ENCODE measurements at regions not wholly inside any gene's neighbourhood (a gene's known extent, or its start where the extent isn't known, plus 50 kb on each side); places are given as distances from the start of the nearest gene placed in this dataset.

DNA sequence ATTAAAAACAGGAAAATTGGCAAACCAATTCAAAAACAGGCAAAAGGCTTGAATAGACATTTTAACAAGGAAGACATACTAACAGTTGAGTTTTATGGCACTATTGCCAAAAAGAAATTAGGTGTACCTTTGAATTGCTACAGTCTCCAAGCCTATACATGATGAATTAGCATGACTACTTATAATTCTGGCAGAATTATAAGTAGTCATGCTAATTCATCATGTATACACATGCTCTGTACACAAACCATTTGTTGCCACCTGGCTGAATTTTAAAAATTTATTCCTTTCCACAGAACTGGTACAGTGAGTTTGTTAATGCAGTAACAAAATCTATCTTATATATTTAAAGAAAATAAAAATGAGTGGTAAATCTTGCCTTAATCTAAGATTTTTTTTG is 1332.0 kb upstream of the CRIM1 start:
- no peak for DNase-seq (ENCODE audit: low read depth in 2 of 3, low spot score in 1 of 3)

DNA sequence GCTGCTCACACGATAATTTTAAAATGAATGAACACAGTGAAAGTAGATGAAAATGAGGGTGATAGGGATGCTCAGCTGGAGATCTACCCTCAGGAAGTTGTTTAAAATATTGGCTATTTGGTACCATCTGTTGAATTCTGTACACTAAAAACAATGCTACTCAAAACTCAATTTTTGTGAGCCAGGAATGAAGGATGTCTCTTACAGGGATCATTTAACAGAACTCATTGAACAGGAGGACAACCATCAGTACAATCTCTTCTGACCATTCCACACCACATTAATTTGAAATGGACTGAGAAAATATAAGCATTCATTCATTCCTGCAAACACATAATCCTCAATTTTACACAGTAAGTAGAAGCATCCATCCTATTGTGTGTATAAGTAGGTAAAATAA is 1355.1 kb upstream of the CRIM1 start:
- DNase-seq (ENCODE audit: low read depth in 2 of 3, low spot score in 1 of 3), result no peak

DNA sequence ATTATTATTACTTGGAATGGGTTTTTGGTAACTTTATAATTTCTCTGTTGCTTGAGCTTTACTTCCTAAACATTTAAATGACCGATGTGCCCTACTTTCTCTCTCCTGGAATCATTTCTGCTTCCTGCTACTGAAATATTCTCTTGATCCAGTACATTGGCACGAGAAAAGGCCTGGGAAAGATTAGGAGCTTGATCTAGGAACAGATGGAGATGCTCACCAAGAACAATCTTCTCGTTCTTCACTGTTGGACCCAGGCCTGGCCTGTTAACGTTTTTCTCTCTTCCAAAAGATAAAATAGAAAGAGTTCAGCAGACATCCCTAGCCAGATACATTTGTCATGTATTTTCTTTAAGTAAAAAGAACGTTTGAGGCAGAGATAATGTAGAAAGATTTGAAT is 1356.8 kb upstream of the CRIM1 start:
- DNase-seq (ENCODE audit: low read depth in 2 of 3, low spot score in 1 of 3), result no peak

DNA sequence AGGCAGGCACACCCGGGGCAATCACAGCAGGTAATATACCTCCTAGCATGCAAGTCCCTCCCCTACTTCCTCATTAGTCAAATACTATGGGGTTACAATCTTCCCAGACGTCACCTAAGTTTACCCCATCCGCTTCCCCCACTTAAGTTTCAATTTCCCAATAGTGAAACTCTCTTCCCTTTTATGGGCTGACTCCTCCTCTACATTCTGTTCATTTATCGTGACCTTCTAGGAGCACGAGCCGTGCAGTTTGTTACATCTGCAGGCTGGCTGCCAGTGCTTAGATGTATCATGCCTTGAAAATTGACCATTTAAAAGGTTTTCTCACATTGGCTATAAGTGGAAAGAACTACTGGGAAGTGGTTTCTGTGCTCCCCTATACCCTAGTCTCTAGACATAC is 1357.8 kb upstream of the CRIM1 start:
- DNase-seq (ENCODE audit: low read depth in 2 of 3, low spot score in 1 of 3), result no peak

DNA sequence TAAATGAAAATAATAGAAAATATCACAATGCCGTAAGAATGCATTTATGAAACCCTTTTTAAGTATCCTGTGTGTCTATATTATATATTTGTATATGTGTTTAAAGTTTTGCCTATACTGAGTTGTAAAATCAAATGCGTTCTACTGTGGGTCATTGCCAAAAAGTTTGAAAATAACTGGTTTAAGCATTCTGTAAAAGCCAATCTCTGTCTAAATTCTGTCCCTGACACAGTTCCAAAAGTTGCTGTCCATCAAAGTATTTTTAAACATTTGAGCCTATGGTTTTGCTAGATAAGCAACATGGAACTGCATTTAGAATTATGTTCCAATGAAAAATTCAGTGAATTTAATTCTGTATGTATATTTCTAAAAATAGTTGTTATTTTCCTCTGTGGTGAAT is 1360.4 kb upstream of the CRIM1 start:
- no peak for DNase-seq (ENCODE audit: low read depth in 2 of 3, low spot score in 1 of 3)

DNA sequence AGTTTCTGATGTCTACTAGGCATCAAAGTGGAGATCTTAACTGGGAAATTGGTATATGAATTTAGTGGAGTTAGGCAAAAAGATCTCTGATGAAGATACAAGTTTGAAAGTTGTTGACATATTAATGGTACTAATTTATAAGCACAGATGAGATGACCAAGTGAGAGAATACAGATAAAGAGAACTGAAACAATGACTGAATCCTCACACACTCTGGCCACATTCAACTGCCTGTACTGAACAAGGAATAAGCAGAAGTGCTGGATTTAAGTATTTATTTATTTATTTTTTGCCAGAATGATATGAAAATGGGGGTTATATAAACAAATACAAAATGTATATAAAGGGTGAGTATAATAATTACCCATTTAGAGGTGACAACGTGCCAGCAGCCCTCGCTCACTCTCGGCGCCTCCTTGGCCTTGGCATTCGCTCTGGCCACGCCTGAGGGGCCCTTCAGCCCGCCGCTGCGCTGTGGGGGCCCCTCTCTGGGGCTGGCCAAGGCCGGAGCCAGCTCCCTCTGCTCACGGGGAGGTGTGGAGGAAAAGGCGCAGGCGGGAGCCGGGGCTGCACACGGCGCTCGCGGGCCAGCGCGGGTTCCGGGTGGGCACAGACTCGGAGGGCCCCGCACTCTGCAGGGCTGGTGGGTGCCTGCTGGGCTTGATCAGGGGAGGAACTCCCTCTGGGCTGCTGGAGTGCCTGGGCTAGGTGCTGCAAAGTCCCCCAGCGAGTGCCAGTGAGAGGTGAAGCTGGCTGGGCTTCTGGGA is 1363.9 kb upstream of the CRIM1 start:
- no peak for DNase-seq (ENCODE audit: low read depth in 2 of 3, low spot score in 1 of 3)

DNA sequence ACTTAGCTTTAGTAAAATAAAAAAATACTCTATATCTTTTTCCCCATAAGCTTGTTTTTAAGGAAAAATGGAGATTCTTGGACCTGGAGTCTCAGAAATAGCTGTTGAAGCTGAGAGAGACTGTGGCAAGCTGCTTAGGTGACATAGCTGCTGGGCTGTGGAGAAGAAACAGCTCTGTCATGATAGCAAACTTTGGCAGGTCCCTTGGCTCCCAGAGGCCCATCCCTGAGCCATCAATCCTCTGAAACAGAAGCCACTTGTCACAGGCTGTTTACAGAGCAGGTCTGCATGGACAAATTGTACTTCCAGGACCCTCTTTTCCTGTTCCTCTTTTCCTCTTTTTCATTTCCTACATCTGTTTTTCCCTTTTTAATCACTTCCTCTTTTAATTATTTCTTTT is 1370.1 kb upstream of the CRIM1 start:
- no peak for DNase-seq (ENCODE audit: low read depth in 2 of 3, low spot score in 1 of 3)

DNA sequence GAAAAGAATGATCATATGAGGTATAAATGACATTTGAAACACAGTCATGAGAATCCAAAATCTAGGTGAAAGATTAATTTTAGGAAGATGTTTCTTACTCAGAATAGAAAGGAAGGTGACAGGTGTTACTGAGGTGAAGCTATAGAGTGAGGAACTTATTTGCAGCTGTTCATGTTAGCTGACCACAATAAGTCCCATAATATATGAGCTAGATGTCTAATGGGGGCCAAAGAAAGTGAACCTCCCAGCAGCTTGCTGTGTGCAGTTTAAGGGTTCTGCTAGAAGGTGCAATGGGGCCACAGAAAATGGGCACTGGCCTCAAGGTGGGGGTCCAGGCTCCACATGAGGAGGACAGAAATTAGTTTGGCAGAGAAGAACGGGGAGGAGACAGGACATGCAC is 1374.9 kb upstream of the CRIM1 start:
- no peak for DNase-seq (ENCODE audit: low read depth in 2 of 3, low spot score in 1 of 3)

DNA sequence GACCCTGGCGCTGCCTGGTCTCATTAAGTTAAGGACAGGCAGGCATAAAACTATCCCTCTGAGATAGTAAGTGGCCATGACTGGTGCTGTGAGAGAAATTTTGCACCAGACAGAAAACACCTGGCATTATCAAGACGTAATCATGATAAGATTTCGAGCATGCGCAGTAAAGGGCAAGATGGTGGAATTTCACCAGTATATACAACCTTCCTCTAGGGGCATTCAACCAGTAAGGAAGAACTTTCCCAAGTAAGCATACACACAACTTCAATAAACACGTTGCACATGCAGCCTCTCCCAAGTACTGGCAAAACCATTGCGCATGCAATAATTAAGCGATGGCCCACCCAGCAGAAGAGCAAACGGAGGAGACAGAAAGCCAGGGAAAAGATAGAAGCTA is 1376.4 kb upstream of the CRIM1 start:
- DNase-seq (ENCODE audit: low read depth in 2 of 3, low spot score in 1 of 3), result no peak

DNA sequence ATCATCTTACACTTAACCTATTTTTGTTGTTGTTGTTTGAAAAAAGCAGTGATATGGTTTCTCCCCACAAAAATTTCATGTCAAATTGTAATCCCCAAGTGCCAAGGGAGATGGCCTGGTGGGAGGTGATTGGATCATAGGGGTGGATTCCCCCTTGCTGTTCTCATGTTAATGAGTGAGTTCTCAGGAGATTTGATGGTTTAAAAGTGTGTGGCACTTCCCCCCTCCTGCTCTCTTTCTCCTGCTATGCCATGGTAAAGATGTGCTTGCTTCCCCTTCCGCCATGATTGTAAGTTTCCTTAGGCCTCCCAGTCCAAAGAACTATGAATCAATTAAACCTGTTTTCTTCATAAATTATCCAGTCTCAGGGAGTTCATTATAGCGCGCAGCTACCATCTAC is 1362.7 kb upstream of the FAM98A start:
- no peak for DNase-seq (ENCODE audit: low read depth in 2 of 3, low spot score in 1 of 3)

DNA sequence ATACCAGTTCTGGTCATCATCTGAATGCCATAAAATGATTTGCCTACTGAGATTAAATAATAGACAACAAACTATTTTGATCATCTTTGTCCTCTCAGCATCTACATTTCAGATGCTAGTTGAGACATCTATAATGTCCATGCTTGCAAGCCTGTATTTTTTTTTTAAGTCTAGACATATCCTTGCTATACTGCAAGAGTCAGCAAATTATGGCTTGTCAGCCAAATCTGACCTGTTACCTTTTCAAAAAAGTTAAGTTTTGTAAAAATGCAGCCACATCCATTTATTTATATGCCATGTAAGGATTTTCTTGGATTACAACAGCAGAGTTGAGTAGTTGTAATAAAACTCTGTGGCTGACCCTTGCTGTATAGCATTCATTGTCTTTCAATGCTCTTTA is 1355.7 kb upstream of the FAM98A start:
- DNase-seq (ENCODE audit: low read depth in 2 of 3, low spot score in 1 of 3), result no peak

DNA sequence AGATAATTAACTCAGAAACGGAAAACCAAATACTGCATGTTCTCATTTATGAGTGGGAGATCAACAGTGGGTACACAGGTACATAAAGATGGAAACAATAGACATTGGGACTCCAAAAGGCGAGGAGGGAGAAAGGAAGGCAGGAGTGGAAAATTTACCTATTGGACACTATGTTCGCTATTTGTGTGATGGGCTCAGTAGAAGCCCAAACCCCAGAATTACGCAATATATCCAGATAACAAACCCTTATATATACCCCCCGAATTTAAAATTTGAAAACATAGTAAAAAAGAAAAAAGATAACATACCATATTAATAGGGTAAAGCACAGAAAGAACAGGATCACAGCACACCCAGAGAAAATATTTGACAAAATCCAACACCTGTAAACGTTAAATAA is 1351.7 kb upstream of the FAM98A start:
- no peak for DNase-seq (ENCODE audit: low read depth in 2 of 3, low spot score in 1 of 3)

DNA sequence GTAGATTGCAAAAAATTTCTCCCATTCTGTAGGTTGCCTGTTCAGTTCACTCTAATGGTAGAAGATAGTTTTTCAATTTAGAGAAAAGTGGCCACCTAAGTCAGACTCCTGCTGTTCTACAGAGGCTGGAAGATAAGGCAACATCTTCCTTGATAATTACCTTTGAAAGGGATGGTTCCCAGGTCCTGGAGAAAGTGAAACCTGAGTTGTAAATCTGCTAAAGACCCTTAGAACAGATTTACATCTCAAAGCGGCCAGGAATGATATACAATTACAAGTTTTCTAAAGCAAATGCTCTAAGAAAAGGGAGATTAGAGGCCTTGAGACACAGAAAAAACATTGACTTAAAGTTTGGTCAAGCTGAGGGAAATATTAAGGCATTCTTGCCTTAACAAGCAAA is 1350.2 kb upstream of the FAM98A start:
- DNase-seq (ENCODE audit: low read depth in 2 of 3, low spot score in 1 of 3), result no peak

DNA sequence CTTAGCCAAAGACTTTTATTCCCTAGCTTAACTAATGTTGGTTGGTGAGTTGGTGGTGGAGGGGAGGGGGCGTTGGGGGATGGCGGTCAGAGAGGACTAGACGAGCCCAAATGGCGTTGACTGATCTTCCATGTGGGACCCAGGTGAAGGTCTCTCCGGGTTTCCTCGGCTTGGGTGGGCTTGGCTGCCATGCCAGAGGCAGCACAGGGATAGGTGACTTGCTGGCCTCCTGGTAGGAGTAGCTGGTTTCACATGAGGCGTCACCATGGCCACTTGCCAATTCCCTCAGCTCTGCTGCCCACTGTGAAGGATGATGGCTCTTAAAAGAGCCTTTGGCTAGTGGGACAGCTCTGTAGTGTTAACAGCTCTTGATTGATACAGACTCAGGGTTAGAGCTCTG is 1337.0 kb upstream of the FAM98A start:
- no peak for DNase-seq (ENCODE audit: low read depth in 2 of 3, low spot score in 1 of 3)

DNA sequence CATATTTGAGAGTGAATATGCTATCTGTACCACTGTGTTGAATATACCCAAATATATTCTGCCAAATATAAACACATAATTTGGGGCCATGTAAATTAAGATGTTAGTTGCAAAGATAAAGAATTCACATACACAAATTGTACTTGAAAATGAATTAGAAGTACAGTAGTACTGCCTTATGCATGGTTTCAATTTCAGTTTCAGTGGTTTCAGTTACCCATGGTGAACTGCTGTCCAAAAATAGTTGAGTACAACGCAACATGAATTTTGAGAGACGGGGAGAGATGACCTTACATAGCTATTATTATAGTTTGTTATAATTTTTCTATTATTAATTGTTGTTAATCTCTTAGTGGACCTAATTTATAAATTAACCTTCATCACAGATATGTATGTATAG is 1313.0 kb upstream of the FAM98A start:
- no peak for DNase-seq (ENCODE audit: low read depth in 2 of 3, low spot score in 1 of 3)

DNA sequence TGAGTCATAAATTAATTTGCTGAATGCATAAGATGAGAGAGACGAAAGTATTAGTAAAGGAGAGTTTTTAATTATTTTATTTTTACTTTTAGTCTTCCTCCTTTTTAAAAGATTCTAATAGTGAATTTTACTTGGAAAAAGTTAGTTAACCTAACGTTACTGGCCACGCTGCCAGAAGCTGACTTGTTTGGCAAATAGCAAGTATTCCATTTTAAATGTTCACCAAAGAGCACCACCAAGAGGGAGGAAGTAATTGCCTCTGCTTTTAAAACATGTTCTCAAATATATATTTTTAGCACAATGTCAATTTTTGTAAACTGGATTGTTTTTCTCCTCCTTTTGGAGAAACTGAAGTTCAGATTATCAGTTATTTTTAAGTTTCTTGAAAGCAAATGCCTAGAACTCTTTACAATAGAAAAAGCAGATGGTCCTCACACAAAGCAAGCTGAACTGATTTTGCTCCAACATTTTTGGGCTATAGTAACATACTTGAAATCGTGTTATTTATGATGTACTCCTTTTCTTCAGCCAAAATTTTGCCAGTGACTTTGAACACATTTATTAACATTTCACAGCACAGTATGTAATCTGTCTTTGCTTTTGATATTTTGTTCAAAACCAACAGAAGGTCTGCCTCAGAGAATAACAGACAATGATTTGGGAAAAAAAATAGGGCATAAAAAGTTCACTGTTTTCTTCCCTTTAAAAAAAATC is 1311.0 kb upstream of the FAM98A start:
- DNase-seq (ENCODE audit: low read depth in 2 of 3, low spot score in 1 of 3), result no peak

DNA sequence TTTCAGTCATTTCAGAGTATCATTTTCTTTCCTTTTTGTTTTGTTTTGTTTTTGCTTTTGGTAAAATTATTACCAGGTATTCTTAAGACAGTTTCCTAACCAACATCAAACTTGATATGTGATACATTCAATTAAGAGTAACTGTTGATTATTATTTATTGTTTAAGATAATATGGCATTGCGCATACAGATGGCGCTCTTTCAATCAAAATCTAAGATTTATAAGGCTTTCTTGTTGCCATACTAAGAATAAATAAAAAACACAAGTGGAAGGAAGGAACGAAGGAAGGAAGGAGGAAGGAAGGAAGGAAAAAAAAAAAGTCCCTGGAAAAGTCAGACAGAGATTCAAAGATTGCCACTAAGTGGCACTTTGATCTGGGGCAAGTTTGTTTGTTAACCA is 1308.7 kb upstream of the FAM98A start:
- no peak for DNase-seq (ENCODE audit: low read depth in 2 of 3, low spot score in 1 of 3)

DNA sequence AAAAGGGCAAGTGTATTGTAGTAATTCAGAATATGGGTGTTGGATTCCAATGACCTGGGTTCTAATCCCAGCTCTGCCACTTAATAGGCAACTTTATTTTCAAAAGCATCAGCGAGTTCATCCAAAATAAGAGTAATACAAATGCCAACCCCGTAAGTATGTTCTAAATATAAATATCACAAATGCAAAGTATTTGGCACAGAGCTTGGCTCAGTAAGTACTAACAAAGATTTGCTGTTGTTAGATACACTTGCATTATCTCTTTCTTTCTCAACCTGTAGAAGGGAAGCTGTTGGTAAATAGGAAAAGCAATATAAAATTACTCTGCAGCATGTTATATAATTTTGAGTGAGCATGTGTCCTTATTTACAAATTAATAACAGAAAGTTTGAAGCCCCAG is 1302.6 kb upstream of the FAM98A start:
- no peak for DNase-seq (ENCODE audit: low read depth in 2 of 3, low spot score in 1 of 3)

DNA sequence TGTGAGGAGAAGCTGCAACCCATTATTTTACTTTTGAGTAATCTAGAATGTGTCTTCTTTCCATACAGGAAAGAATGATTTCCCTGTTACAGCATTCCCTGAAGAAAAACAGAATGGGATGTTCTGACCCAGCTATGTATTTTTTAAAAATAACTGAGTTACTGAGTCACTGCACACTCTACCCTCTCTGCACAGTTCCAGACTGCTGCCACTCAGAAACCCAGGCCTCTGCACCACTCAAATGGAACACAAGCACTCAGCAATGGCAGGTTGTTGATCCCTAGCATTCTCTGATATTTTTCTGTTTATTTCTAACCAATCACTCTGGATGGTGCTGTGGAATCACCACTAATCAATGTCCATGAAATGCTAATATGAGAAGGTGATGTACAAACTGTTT is 1300.0 kb upstream of the FAM98A start:
- DNase-seq (ENCODE audit: low read depth in 2 of 3, low spot score in 1 of 3), result no peak

DNA sequence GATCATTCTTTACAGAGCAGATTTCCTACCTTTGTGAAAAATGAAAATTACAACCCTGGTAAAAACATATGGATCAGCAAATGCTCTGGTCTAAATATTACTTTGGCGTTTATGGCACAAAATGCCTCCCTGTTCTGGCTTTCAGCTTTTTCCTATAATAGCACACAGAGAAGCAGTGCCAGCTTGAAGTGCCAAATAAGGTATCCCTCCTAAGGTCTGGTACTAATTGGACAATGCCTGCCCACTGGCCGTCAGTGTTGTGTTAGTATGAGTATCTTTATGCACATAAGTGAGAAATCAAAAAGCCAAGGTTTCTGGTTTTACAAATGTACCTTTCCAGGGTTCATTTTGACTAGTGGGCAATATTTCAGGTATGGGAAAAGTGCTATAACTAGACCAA is 1293.7 kb upstream of the FAM98A start:
- DNase-seq (ENCODE audit: low read depth in 2 of 3, low spot score in 1 of 3), result no peak

DNA sequence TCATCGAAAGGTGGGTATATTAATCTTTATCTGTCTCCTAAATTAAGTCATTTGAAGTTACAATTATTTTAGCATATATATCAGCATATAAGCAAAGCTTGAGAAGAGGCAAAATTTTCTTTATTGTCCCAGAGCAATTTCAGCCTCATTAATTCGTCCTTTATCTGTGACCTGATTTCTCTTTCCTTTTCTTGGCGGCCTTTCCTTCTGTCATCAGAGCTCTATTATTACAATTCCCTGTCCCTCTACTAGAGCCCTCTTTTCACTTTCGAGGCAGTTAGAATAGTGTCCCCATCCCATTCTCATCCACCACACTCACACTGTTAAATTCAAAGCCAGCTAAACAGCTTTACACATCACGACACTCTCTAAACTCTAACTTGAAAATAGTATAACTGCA is 1293.2 kb upstream of the FAM98A start:
- no peak for DNase-seq (ENCODE audit: low read depth in 2 of 3, low spot score in 1 of 3)

DNA sequence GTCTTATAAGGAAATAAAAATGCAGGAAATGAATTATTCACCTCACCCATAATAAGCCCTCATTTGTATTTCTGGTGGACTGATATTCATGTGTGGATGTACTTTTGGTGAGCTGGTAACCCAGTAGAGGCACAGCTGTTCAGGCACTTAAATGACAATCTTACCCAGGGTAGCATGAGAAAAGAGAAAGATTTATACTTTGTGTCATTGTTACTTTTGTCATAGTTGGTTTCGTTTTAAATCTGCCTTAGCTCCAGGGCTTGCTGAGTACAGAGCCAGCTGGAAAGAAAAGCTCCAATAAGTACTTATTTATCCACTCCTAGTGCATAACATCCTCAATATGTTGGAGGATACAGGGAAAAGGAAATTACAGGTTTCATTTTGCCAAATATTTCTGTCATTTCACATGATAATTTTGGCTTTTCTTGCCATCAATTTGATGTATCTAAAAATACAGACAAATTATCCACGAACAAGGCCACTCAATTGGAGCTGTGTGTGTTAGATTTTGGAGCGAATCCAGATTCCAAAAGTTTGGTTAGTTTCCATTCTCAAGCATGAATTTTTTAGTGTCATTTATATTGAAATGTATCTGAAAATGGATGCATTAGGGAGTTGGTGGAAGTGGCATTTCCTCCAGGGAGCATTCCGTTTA is 1276.1 kb upstream of the FAM98A start:
- DNase-seq (ENCODE audit: low read depth in 2 of 3, low spot score in 1 of 3), result no peak

DNA sequence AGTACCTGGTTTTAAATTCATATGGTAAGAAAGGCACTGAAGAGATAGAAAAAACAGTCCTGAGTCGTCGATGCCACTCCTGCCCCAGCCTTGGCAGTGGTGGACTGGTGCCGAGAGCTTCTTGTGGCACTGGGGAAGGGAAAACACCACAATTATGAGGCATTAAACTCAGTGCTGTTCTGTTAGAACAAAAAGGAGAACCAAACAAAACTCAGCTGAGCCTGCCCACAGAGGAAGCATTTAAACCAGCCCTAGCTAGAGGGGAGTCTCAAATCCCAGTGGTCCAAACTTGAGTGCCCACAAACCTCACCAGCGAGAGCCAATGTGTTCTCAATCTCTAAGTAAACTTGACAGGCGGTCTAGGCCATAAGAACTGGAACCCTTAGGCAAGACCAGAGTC is 1254.5 kb upstream of the FAM98A start:
- DNase-seq (ENCODE audit: low read depth in 2 of 3, low spot score in 1 of 3), result no peak

All from stimulated activated CD4-positive, alpha-beta T cell treated with anti-CD3 and anti-CD28 coated beads, Interleukin-12 subunit alpha, Interleukin-12 subunit beta, amount 100 ng/mL, for 48 hours (primary cell).